ENCODE measurements at regions not wholly inside any gene's neighbourhood (a gene's known extent, or its start where the extent isn't known, plus 50 kb on each side); places are given as distances from the start of the nearest gene placed in this dataset.
A peak's percentile ranks its signal among the peaks of the same experiment; 100 is the strongest.
"Not testable (repeated sequence)": the region's sequence is repeated elsewhere in the genome, so short reads cannot be mapped to it uniquely, and the experiment has no call there.

- H3K27ac ChIP-seq: no peak overlapping the region
- H3K4me1 ChIP-seq: no peaks in the 10 kb centered on the region
- ATAC-seq (no peak), DNase-seq (peak; percentile 57)
- no peaks in the 10 kb centered on the region for H3K27me3 ChIP-seq (ENCODE audit: low read depth)
- intact Hi-C loops (cut with DNase I): no loop called here
- H3K9me3 ChIP-seq: no peaks in the 10 kb centered on the region
- H3K4me3 ChIP-seq: no peak overlapping the region
- H3K36me3 ChIP-seq: no peaks in the 10 kb centered on the region
- TF ChIP-seq CTCF (IDR thresholded peaks at IDR 0.05): peak; percentile 59
Measured at GRCh38 chr14:106564058-106564643, 1037.8 kb downstream of the TMEM121 start.

- no peak for ATAC-seq
Measured at GRCh38 chr14:106578481-106578880, 1052.1 kb downstream of the TMEM121 start.

GRCh38 chr14:106579084-106579483 is 1052.7 kb downstream of the TMEM121 start:
- intact Hi-C loops (cut with DNase I): no loop called here
- no peaks in the 10 kb centered on the region for H3K9me3 ChIP-seq
- no peak overlapping the region for H3K27ac ChIP-seq
- H3K36me3 ChIP-seq: no peaks in the 10 kb centered on the region
- H3K4me3 ChIP-seq: no peak overlapping the region
- no peaks in the 10 kb centered on the region for H3K4me1 ChIP-seq
- ATAC-seq (no peak), DNase-seq (no peak)
- peaks cover 21% of the 10 kb centered on the region for H3K27me3 ChIP-seq (ENCODE audit: low read depth)
- no peak for TF ChIP-seq CTCF (IDR thresholded peaks at IDR 0.05)

More at GRCh38 chr14:106578481-106578880, 1052.1 kb downstream of the TMEM121 start:
- intact Hi-C loops (cut with DNase I): no loop called here
- H3K27me3 ChIP-seq (ENCODE audit: low read depth): peaks cover 23% of the 10 kb centered on the region
- no peaks in the 10 kb centered on the region for H3K4me1 ChIP-seq
- no peak for DNase-seq
- H3K36me3 ChIP-seq: no peaks in the 10 kb centered on the region
- no peak for TF ChIP-seq CTCF (IDR thresholded peaks at IDR 0.05)
- H3K4me3 ChIP-seq: no peak overlapping the region
- no peak overlapping the region for H3K27ac ChIP-seq
- no peaks in the 10 kb centered on the region for H3K9me3 ChIP-seq

GRCh38 chr14:106585692-106586091 is 1059.3 kb downstream of the TMEM121 start:
- intact Hi-C loops (cut with DNase I): no loop called here
- Histone ChIP-seq H3K36me3 (no peaks in the 10 kb centered on the region), H3K9me3 (no peaks in the 10 kb centered on the region), H3K4me1 (no peaks in the 10 kb centered on the region), H3K27me3 (ENCODE audit: low read depth) (peaks cover 7% of the 10 kb centered on the region), H3K27ac (no peak overlapping the region), H3K4me3 (no peak overlapping the region)
- no peak for ATAC-seq
- DNase-seq: no peak
- TF ChIP-seq CTCF (IDR thresholded peaks at IDR 0.05): no peak

GRCh38 chr14:106586098-106586704 is 1059.8 kb downstream of the TMEM121 start:
- DNase-seq (peak; percentile 58), ATAC-seq (peak; percentile 54 to 69)
- intact Hi-C loops (cut with DNase I): no loop called here

GRCh38 chr14:106591539-106591938 is 1065.2 kb downstream of the TMEM121 start:
- H3K36me3 ChIP-seq; intact Hi-C loops (cut with DNase I); DNase-seq: not testable (repeated sequence)

More at GRCh38 chr14:106586098-106586704, 1059.8 kb downstream of the TMEM121 start:
- Histone ChIP-seq H3K27ac (no peak overlapping the region), H3K27me3 (ENCODE audit: low read depth) (peaks cover 7% of the 10 kb centered on the region), H3K4me1 (no peaks in the 10 kb centered on the region), H3K4me3 (no peak overlapping the region), H3K9me3 (no peaks in the 10 kb centered on the region), H3K36me3 (no peaks in the 10 kb centered on the region)
- peak; percentile 57 for TF ChIP-seq CTCF (IDR thresholded peaks at IDR 0.05)

GRCh38 chr14:106592115-106592852 is 1065.9 kb downstream of the TMEM121 start:
- ATAC-seq; H3K4me3 ChIP-seq; H3K9me3 ChIP-seq; intact Hi-C loops (cut with DNase I); H3K27ac ChIP-seq; H3K4me1 ChIP-seq; H3K27me3 ChIP-seq (ENCODE audit: low read depth); DNase-seq; H3K36me3 ChIP-seq: not testable (repeated sequence)

More at GRCh38 chr14:106591539-106591938, 1065.2 kb downstream of the TMEM121 start:
- H3K27ac ChIP-seq; H3K9me3 ChIP-seq; H3K4me3 ChIP-seq; H3K4me1 ChIP-seq; ATAC-seq; H3K27me3 ChIP-seq (ENCODE audit: low read depth): not testable (repeated sequence)

Data from lower lobe of right lung (tissue), 2 donors.